ENCODE measurements at regions not wholly inside any gene's neighbourhood (a gene's known extent, or its start where the extent isn't known, plus 50 kb on each side); places are given as distances from the start of the nearest gene placed in this dataset.

DNA sequence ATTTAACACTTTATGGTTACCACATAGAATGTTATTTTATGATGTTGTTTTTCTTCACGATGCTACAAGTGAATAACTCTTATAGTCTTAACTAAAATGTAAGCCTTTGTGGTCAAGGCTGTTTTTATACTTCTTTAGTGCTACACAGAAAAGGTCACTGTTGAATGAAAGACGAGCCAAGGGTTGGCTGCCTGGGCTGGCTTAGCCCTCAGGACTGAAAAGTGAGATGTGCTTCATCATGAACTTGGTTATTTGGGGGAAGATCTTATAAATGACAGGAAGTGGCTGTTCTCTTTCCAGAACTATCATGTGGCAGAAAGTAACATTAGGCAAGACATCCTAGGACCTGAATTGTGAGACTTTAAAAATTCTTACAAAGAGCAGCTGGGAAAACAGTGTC is 404.0 kb downstream of the BTBD3 start:
- TF ChIP-seq YY1 (IDR thresholded peaks at IDR 0.05) (no peak), RAD21 (IDR thresholded peaks at IDR 0.05) (no peak), RXRA (IDR thresholded peaks at IDR 0.05) (no peak), TAF1 (conservative IDR thresholded peaks at IDR 0.05) (no peak)
- TF ChIP-seq, protein P1, sequence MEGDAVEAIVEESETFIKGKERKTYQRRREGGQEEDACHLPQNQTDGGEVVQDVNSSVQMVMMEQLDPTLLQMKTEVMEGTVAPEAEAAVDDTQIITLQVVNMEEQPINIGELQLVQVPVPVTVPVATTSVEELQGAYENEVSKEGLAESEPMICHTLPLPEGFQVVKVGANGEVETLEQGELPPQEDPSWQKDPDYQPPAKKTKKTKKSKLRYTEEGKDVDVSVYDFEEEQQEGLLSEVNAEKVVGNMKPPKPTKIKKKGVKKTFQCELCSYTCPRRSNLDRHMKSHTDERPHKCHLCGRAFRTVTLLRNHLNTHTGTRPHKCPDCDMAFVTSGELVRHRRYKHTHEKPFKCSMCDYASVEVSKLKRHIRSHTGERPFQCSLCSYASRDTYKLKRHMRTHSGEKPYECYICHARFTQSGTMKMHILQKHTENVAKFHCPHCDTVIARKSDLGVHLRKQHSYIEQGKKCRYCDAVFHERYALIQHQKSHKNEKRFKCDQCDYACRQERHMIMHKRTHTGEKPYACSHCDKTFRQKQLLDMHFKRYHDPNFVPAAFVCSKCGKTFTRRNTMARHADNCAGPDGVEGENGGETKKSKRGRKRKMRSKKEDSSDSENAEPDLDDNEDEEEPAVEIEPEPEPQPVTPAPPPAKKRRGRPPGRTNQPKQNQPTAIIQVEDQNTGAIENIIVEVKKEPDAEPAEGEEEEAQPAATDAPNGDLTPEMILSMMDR (IDR thresholded peaks at IDR 0.05; ENCODE audit: low read depth, low read length, missing input control), result no peak
